ENCODE measurements at regions not wholly inside any gene's neighbourhood (a gene's known extent, or its start where the extent isn't known, plus 50 kb on each side); places are given as distances from the start of the nearest gene placed in this dataset.

DNA sequence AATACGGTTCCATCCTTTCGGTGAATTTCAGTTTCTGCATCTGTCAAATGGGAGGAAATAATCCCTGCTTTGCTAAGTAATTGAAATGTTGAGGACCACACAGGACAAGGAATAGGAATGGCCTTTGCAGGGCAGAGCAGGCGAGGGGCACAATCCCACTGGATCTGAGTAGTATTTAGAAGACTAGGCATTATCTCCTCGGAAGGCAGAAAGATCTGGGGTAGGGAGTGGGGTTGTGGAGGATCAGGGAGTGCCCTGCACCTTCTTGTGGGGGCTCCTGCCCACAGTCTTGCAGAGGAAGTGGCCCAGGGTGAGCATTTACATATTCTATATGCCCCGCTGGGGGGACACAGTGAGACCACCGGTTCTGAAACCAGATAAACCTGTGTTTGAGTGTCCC is 87.1 kb upstream of the SIRPA start:
- peaks cover 0 to 12% (median 6%) of the 10 kb centered on the region in 3 donors for H3K4me1 ChIP-seq
- H3K27ac ChIP-seq, result no peak overlapping the region
- H3K36me3 ChIP-seq, result no peaks in the 10 kb centered on the region
- intact Hi-C loops (cut with DNase I), result no loop called here
- no peak for DNase-seq
- H3K27me3 ChIP-seq, result no peaks in the 10 kb centered on the region
- no peaks in the 10 kb centered on the region for H3K9me3 ChIP-seq
- WGBS, 2 donors, result 59 to 62% methylated on average over 6 of the region's 6 CpGs
- TF ChIP-seq CTCF (IDR thresholded peaks at IDR 0.05), result no peak
- no peak for ATAC-seq
- H3K4me3 ChIP-seq, result no peak overlapping the region
- no peak for FAIRE-seq

- H3K4me3 ChIP-seq, result no peak overlapping the region
- 37 to 51% methylated on average over 7 of the region's 7 CpGs for WGBS, 2 donors
- no peaks in the 10 kb centered on the region for H3K27me3 ChIP-seq
- intact Hi-C loops (cut with DNase I), result no loop called here
- peaks cover 0 to 12% (median 6%) of the 10 kb centered on the region in 3 donors for H3K4me1 ChIP-seq
- no peak overlapping the region for H3K27ac ChIP-seq
- TF ChIP-seq CTCF (IDR thresholded peaks at IDR 0.05), result no peak
- no peak for FAIRE-seq
- no peaks in the 10 kb centered on the region for H3K9me3 ChIP-seq
- H3K36me3 ChIP-seq, result no peaks in the 10 kb centered on the region
- DNase-seq, result no peak
- ATAC-seq, result no peak
Measured at GRCh38 chr20:1807394-1807793, 87.8 kb upstream of the SIRPA start.

DNA sequence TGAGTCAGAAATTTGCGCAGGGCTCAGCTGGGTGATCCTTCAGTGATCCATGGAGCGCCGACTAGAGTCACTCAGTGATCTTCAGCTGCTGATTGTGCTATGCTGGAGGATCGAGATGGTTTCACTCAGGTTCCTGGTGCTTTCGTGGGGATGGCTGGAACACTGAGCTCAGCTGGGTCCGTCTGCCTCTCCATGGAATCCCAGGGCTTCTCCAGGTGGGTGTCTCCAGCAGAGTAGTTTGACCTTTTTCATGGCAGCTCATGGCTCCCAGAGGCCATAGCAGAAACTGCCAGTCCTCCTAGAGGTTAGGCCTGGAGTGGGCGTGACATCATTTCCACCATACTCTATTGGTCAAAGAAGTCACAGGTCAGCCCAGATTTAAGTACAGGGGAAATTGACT is 88.8 kb upstream of the SIRPA start:
- no peaks in the 10 kb centered on the region for H3K27me3 ChIP-seq
- FAIRE-seq (no peak), DNase-seq (no peak), ATAC-seq (no peak)
- H3K27ac ChIP-seq, result no peak overlapping the region
- intact Hi-C loops (cut with DNase I), result no loop called here
- no peak overlapping the region for H3K4me3 ChIP-seq
- no peaks in the 10 kb centered on the region for H3K36me3 ChIP-seq
- H3K9me3 ChIP-seq, result no peaks in the 10 kb centered on the region
- TF ChIP-seq CTCF (IDR thresholded peaks at IDR 0.05), result no peak
- WGBS, 2 donors, result 73 to 82% methylated on average over 7 of the region's 7 CpGs
- H3K4me1 ChIP-seq, result peaks cover 0 to 10% (median 6%) of the 10 kb centered on the region in 3 donors

DNA sequence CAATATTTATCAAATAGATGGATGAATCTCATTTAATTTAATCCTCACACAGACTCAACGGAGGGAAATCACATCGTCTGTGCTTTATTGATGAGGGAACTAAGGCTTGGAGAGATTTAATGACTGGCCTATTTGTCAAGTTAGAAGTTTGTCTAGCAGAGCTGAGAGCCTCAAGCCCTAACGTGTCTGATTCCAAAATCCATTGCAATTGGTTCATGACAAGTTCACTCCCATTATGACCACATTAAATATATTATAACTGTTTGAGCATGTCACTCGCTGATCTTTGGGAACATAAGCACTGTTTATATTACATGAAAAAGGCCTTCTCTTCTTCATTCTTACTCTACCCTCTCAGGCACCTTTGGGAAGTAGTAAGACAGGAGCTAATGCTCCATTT is 89.4 kb upstream of the SIRPA start:
- Histone ChIP-seq H3K27ac (no peak overlapping the region), H3K36me3 (no peaks in the 10 kb centered on the region), H3K9me3 (no peaks in the 10 kb centered on the region), H3K27me3 (no peaks in the 10 kb centered on the region), H3K4me3 (no peak overlapping the region), H3K4me1 (peaks cover 0 to 10% (median 2%) of the 10 kb centered on the region in 3 donors)
- WGBS, 2 donors, result 60 to 67% methylated on average over 4 of the region's 4 CpGs
- DNase-seq (no peak), ATAC-seq (no peak), FAIRE-seq (no peak)
- intact Hi-C loops (cut with DNase I), result no loop called here
- TF ChIP-seq CTCF (IDR thresholded peaks at IDR 0.05), result no peak

DNA sequence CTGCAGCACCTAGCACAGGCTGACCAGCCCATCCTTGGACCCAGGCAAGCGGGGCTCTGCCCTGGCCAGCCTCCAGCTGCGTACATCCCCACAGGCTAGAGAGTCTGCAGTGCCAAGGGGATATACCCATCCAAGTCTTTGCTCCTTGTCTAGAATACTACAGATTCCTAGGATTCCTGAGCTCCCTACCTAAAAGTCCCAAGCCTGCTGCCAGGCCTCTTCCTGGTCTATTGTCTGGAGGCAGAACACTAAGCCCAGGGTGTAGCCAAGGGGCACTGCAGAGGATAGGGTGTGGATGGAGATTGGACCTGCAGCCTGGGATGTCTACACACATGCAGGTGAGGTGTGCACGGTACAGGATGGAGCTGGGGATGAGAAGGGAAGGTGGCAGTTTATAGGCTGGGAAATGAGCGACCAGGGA is 90.0 kb upstream of the SIRPA start:
- intact Hi-C loops (cut with DNase I), result no loop called here
- no peak for TF ChIP-seq CTCF (IDR thresholded peaks at IDR 0.05)
- WGBS, 2 donors, result 71 to 82% methylated on average over 4 of the region's 4 CpGs
- ATAC-seq (no peak), FAIRE-seq (no peak), DNase-seq (no peak)
- H3K9me3 ChIP-seq, result no peaks in the 10 kb centered on the region
- peaks cover 0 to 3% (median 0%) of the 10 kb centered on the region in 3 donors for H3K4me1 ChIP-seq
- no peaks in the 10 kb centered on the region for H3K27me3 ChIP-seq
- no peak overlapping the region for H3K4me3 ChIP-seq
- H3K27ac ChIP-seq, result no peak overlapping the region
- H3K36me3 ChIP-seq, result no peaks in the 10 kb centered on the region

Measured in pancreas (tissue), 10 donors.